DND-41 (cell line): ENCODE measurements at regions not wholly inside any gene's neighbourhood (a gene's known extent, or its start where the extent isn't known, plus 50 kb on each side); places are given as distances from the start of the nearest gene placed in this dataset.

Experiments
- CTCF ChIP-seq: IDR thresholded peaks from 2 replicates; pipeline ENCODE4 v1.5.1; 2012; ENCODE audit warnings: borderline replicate concordance, low read length, moderate library complexity, mild to moderate bottlenecking; ENCODE audit not compliant: poor library complexity, severe bottlenecking; ENCODE audit errors: extremely low read depth
- EZH2 ChIP-seq: IDR thresholded peaks from 3 replicates; pipeline ENCODE4 v1.6.1; 2012; ENCODE audit warnings: borderline replicate concordance, low read depth, mild to moderate bottlenecking, moderate library complexity, low read length, inconsistent platforms; ENCODE audit not compliant: severe bottlenecking

GRCh38 chr2:7324706-7325105 is 407.5 kb downstream of the RNF144A start:
- TF ChIP-seq CTCF (no peak), EZH2 (no peak)
